NCI-H1417 treated with DMSO at 0.1 percent for 48 hours (cell line): ENCODE measurements at regions not wholly inside any gene's neighbourhood (a gene's known extent, or its start where the extent isn't known, plus 50 kb on each side); places are given as distances from the start of the nearest gene placed in this dataset.

Source experiments
- DNase-seq: peaks from one replicate; lab custom pipeline; 2025; lab: John Stamatoyannopoulos, UW

- DNase-seq = no peak
Measured at GRCh38 chr4:127155555-127155954, 477.2 kb upstream of the INTU start.

- DNase-seq = no peak
Measured at GRCh38 chr4:127162741-127163140, 470.0 kb upstream of the INTU start.

- no peak for DNase-seq
Measured at GRCh38 chr4:127165971-127166370, 466.8 kb upstream of the INTU start.

GRCh38 chr4:127174201-127174600 lies 458.6 kb upstream of the INTU start:
- no peak for DNase-seq

- DNase-seq = no peak
Measured at GRCh38 chr4:127174616-127175015, 458.1 kb upstream of the INTU start.

- no peak for DNase-seq
Measured at GRCh38 chr4:127179256-127180087, 453.3 kb upstream of the INTU start.

GRCh38 chr4:127181001-127181400 lies 451.8 kb upstream of the INTU start:
- DNase-seq = no peak

- no peak for DNase-seq
Measured at GRCh38 chr4:127182687-127183086, 450.1 kb upstream of the INTU start.

GRCh38 chr4:127188847-127189246 lies 443.9 kb upstream of the INTU start:
- DNase-seq = no peak

GRCh38 chr4:127194281-127194680 lies 438.5 kb upstream of the INTU start:
- no peak for DNase-seq

- DNase-seq = no peak
Measured at GRCh38 chr4:127196655-127197352, 436.0 kb upstream of the INTU start.

- DNase-seq = no peak
Measured at GRCh38 chr4:127203562-127204200, 429.1 kb upstream of the INTU start.

- no peak for DNase-seq
Measured at GRCh38 chr4:127204322-127204721, 428.4 kb upstream of the INTU start.

- DNase-seq = no peak
Measured at GRCh38 chr4:127209580-127210095, 423.1 kb upstream of the INTU start.

GRCh38 chr4:127210893-127211649 lies 421.7 kb upstream of the INTU start:
- no peak for DNase-seq

GRCh38 chr4:127211650-127212560 lies 420.9 kb upstream of the INTU start:
- no peak for DNase-seq

- no peak for DNase-seq
Measured at GRCh38 chr4:127212701-127213100, 420.1 kb upstream of the INTU start.

GRCh38 chr4:127214016-127214415 lies 418.7 kb upstream of the INTU start:
- DNase-seq = no peak

- no peak for DNase-seq
Measured at GRCh38 chr4:127214931-127215330, 417.8 kb upstream of the INTU start.

- no peak for DNase-seq
Measured at GRCh38 chr4:127217586-127218229, 415.0 kb upstream of the INTU start.
